ENCODE measurements at regions not wholly inside any gene's neighbourhood (a gene's known extent, or its start where the extent isn't known, plus 50 kb on each side); places are given as distances from the start of the nearest gene placed in this dataset.

- Histone ChIP-seq H3K4me1 (ENCODE audit: insufficient read depth, low read length, poor library complexity, severe bottlenecking) (peaks cover 15% of the 10 kb centered on the region), H3K9me3 (ENCODE audit: insufficient read depth, low read depth, low read length) (no peaks in the 10 kb centered on the region), H3K27me3 (ENCODE audit: insufficient read depth, low read length, poor library complexity, severe bottlenecking) (peaks cover under 1% of the 10 kb centered on the region), H3F3A (ENCODE audit: low read depth) (no peaks in the 10 kb centered on the region), H3K4me3 (ENCODE audit: low read length, poor library complexity, severe bottlenecking) (no peak overlapping the region), H3K9me2 (replicated peaks; ENCODE audit: low read depth, low read length) (no peaks in the 10 kb centered on the region), H3K4me2 (ENCODE audit: low read depth, low read length, poor library complexity, severe bottlenecking) (peak overlapping the region; percentile 36), H2AFZ (ENCODE audit: low read length) (peak overlapping the region; percentile 68; the same call in 1 of the 2 replicates), H4K20me1 (ENCODE audit: insufficient read depth, low read length, poor library complexity, severe bottlenecking) (no peaks in the 10 kb centered on the region), H3K36me3 (ENCODE audit: insufficient read depth, low read length) (no peaks in the 10 kb centered on the region), H3K79me2 (ENCODE audit: insufficient read depth, low read length) (no peaks in the 10 kb centered on the region), H3K9ac (ENCODE audit: low read depth, low read length, poor library complexity, severe bottlenecking) (no peak overlapping the region)
- no peak for TF ChIP-seq CTCF (conservative IDR thresholded peaks at IDR 0.05; ENCODE audit: low read length)
Measured at GRCh38 chr1:119294199-119294598, 74.4 kb upstream of the HAO2 start.

GRCh38 chr1:119294722-119295121, 73.9 kb upstream of the HAO2 start:
- Histone ChIP-seq H3K79me2 (ENCODE audit: insufficient read depth, low read length) (no peaks in the 10 kb centered on the region), H3K27me3 (ENCODE audit: insufficient read depth, low read length, poor library complexity, severe bottlenecking) (peaks cover 6% of the 10 kb centered on the region), H2AFZ (ENCODE audit: low read length) (peak overlapping the region; percentile 68), H3K9me2 (replicated peaks; ENCODE audit: low read depth, low read length) (no peaks in the 10 kb centered on the region), H3K9ac (ENCODE audit: low read depth, low read length, poor library complexity, severe bottlenecking) (no peak overlapping the region), H3K9me3 (ENCODE audit: insufficient read depth, low read depth, low read length) (no peaks in the 10 kb centered on the region), H4K20me1 (ENCODE audit: insufficient read depth, low read length, poor library complexity, severe bottlenecking) (no peaks in the 10 kb centered on the region), H3K4me1 (ENCODE audit: insufficient read depth, low read length, poor library complexity, severe bottlenecking) (peaks cover 15% of the 10 kb centered on the region), H3K4me3 (ENCODE audit: low read length, poor library complexity, severe bottlenecking) (peak overlapping the region; percentile 6), H3K4me2 (ENCODE audit: low read depth, low read length, poor library complexity, severe bottlenecking) (peak overlapping the region; percentile 36), H3K36me3 (ENCODE audit: insufficient read depth, low read length) (no peaks in the 10 kb centered on the region), H3F3A (ENCODE audit: low read depth) (no peaks in the 10 kb centered on the region)
- TF ChIP-seq CTCF (conservative IDR thresholded peaks at IDR 0.05; ENCODE audit: low read length) (no peak), EZH2phosphoT487 (IDR thresholded peaks at IDR 0.05; ENCODE audit: borderline replicate concordance) (no peak)

GRCh38 chr1:119298687-119299303, 69.8 kb upstream of the HAO2 start:
- H3K36me3 ChIP-seq (ENCODE audit: insufficient read depth, low read length): no peaks in the 10 kb centered on the region
- no peak overlapping the region for H3K9ac ChIP-seq (ENCODE audit: low read depth, low read length, poor library complexity, severe bottlenecking)
- H3K27me3 ChIP-seq (ENCODE audit: insufficient read depth, low read length, poor library complexity, severe bottlenecking): peaks cover 31% of the 10 kb centered on the region
- H3F3A ChIP-seq (ENCODE audit: low read depth): no peaks in the 10 kb centered on the region
- H2AFZ ChIP-seq (ENCODE audit: low read length): no peak overlapping the region
- no peaks in the 10 kb centered on the region for H3K9me3 ChIP-seq (ENCODE audit: insufficient read depth, low read depth, low read length)
- H3K4me3 ChIP-seq (ENCODE audit: low read length, poor library complexity, severe bottlenecking): no peak overlapping the region
- no peaks in the 10 kb centered on the region for H4K20me1 ChIP-seq (ENCODE audit: insufficient read depth, low read length, poor library complexity, severe bottlenecking)
- H3K4me2 ChIP-seq (ENCODE audit: low read depth, low read length, poor library complexity, severe bottlenecking): no peak overlapping the region
- H3K4me1 ChIP-seq (ENCODE audit: insufficient read depth, low read length, poor library complexity, severe bottlenecking): peaks cover 15% of the 10 kb centered on the region
- TF ChIP-seq CTCF (conservative IDR thresholded peaks at IDR 0.05; ENCODE audit: low read length) (no peak), EZH2phosphoT487 (IDR thresholded peaks at IDR 0.05; ENCODE audit: borderline replicate concordance) (no peak)
- no peaks in the 10 kb centered on the region for H3K79me2 ChIP-seq (ENCODE audit: insufficient read depth, low read length)
- H3K9me2 ChIP-seq (replicated peaks; ENCODE audit: low read depth, low read length): no peaks in the 10 kb centered on the region

Data from Loucy (cell line).